CD14-positive monocyte (primary cell): ENCODE measurements at regions not wholly inside any gene's neighbourhood (a gene's known extent, or its start where the extent isn't known, plus 50 kb on each side); places are given as distances from the start of the nearest gene placed in this dataset.

Experiments
- DNase-seq, 3 donors: peaks; one replicate each; pipeline ENCODE4 v3.0.0-alpha.2; 2011 to 2022
- H2AFZ ChIP-seq: 2 replicates; pipeline ENCODE4 v1.6.0; 2012; ENCODE audit warnings: mild to moderate bottlenecking, low read depth, low read length, inconsistent platforms; ENCODE audit not compliant: insufficient read depth, poor library complexity, severe bottlenecking
- H3K27ac ChIP-seq, 2 donors: 1 replicate in 1 of 2; 2 replicates in 1 of 2; pipeline ENCODE4 v1.5.1; 2012 to 2013; ENCODE audit warnings: low read length in 2 of 2, control low read depth in 1 of 2, inconsistent platforms in 1 of 2, low read depth in 1 of 2, mild to moderate bottlenecking in 1 of 2
- H3K27me3 ChIP-seq, 2 donors: one replicate each; pipeline versions ENCODE4 v1.6.0 to v1.6.1; 2011 to 2013; ENCODE audit warnings: low read length in 2 of 2; ENCODE audit not compliant: control insufficient read depth in 2 of 2, insufficient read depth in 2 of 2
- H3K36me3 ChIP-seq, 2 donors: replicated peaks in 1 of 2; 1 replicate in 1 of 2; 2 replicates in 1 of 2; pipeline versions ENCODE4 v1.5.1 to v1.6.1; 2012 to 2013; ENCODE audit warnings: low read length in 2 of 2, control low read depth in 1 of 2, inconsistent platforms in 1 of 2, mild to moderate bottlenecking in 1 of 2; ENCODE audit not compliant: insufficient read depth in 2 of 2, control insufficient read depth in 1 of 2
- H3K4me1 ChIP-seq, 2 donors: 1 replicate in 1 of 2; 2 replicates in 1 of 2; pipeline versions ENCODE4 v1.5.1 to v1.6.1; 2012 to 2013; ENCODE audit warnings: low read length in 2 of 2, control low read depth in 1 of 2, inconsistent platforms in 1 of 2, mild to moderate bottlenecking in 1 of 2, moderate library complexity in 1 of 2; ENCODE audit not compliant: insufficient read depth in 2 of 2, control insufficient read depth in 1 of 2
- H3K4me2 ChIP-seq: replicated peaks from 2 replicates; pipeline ENCODE3; 2012; ENCODE audit warnings: low read length, moderate library complexity, mild to moderate bottlenecking; ENCODE audit not compliant: poor library complexity, severe bottlenecking; ENCODE audit errors: extremely low read depth
- H3K4me3 ChIP-seq, 3 experiments: fragments of 200-600 bp in 1 of 3; sonication (generic) in 1 of 3; replicated peaks in 1 of 3; 1 replicate in 2 of 3; 2 replicates in 1 of 3; pipeline ENCODE4 v1.5.1; 2011 to 2013; ENCODE audit warnings: low read length in 3 of 3, mild to moderate bottlenecking in 3 of 3, control low read depth in 2 of 3, low read depth in 2 of 3, inconsistent platforms in 1 of 3, moderate library complexity in 1 of 3
- H3K79me2 ChIP-seq: 2 replicates; pipeline ENCODE4 v1.6.0; 2012; ENCODE audit warnings: mild to moderate bottlenecking, control low read depth, inconsistent platforms, low read length, moderate library complexity; ENCODE audit not compliant: insufficient read depth
- H3K9ac ChIP-seq: 2 replicates; pipeline ENCODE4 v1.6.0; 2017; ENCODE audit warnings: low read length, mild to moderate bottlenecking; ENCODE audit not compliant: insufficient read depth, poor library complexity, severe bottlenecking
- H3K9me3 ChIP-seq, 2 donors: replicated peaks in 1 of 2; 1 replicate in 1 of 2; 2 replicates in 1 of 2; pipeline versions ENCODE4 v1.5.1 to v1.6.1; 2012 to 2013; ENCODE audit warnings: low read length in 2 of 2, control low read depth in 1 of 2; ENCODE audit not compliant: control insufficient read depth in 1 of 2, insufficient read depth in 1 of 2
- H4K20me1 ChIP-seq: 2 replicates; pipeline ENCODE4 v1.6.0; 2012; ENCODE audit warnings: mild to moderate bottlenecking, low read length, control low read depth, moderate library complexity; ENCODE audit not compliant: insufficient read depth
- H3K27ac Mint-ChIP-seq, 7 donors: one replicate each; pipeline ENCODE4 v1.8.0; 2020; ENCODE audit warnings: mild to moderate bottlenecking in 7 of 7, mixed read lengths in 7 of 7, moderate library complexity in 6 of 7, inconsistent platforms in 2 of 7
- H3K27me3 Mint-ChIP-seq, 3 donors: one replicate each; pipeline ENCODE4 v1.8.0; 2021 to 2022; ENCODE audit warnings: low read depth in 3 of 3, mild to moderate bottlenecking in 3 of 3, mixed read lengths in 3 of 3, moderate library complexity in 3 of 3, inconsistent platforms in 1 of 3
- H3K36me3 Mint-ChIP-seq, 2 donors: one replicate each; pipeline ENCODE4 v1.8.0; 2020; ENCODE audit warnings: mixed read lengths in 2 of 2, inconsistent platforms in 1 of 2, mild to moderate bottlenecking in 1 of 2
- H3K4me1 Mint-ChIP-seq: one replicate; pipeline ENCODE4 v1.8.0; 2020; ENCODE audit warnings: mild to moderate bottlenecking, mixed read lengths
- H3K4me3 Mint-ChIP-seq, 2 donors: one replicate each; pipeline ENCODE4 v1.8.0; 2020; ENCODE audit warnings: mild to moderate bottlenecking in 2 of 2, mixed read lengths in 2 of 2, moderate library complexity in 1 of 2
- H3K9me3 Mint-ChIP-seq, 7 donors: one replicate each; pipeline ENCODE4 v1.8.0; 2020 to 2022; ENCODE audit warnings: mixed read lengths in 7 of 7, mild to moderate bottlenecking in 6 of 7, moderate library complexity in 6 of 7, inconsistent platforms in 2 of 7
- CTCF ChIP-seq: fragments of 200-600 bp; IDR thresholded peaks from one replicate; pipeline ENCODE4 v1.8.0; 2022; ENCODE audit warnings: antibody characterized with exemption, mild to moderate bottlenecking
- WGBS: methylation state at CpG from one replicate; pipeline ENCODE4 v1.1.5; 2013; ENCODE audit warnings: missing lambda C conversion rate; ENCODE audit not compliant: insufficient coverage; 5-methylcytosine and 5-hydroxymethylcytosine counted together
- intact Hi-C, 2 donors: fragments of 100-400 bp; cut with micrococcal nuclease; formaldehyde crosslinking; loops; one replicate each; pipeline versions ENCODE4 v1.15.0 to v1.15.1; 2023

DNA sequence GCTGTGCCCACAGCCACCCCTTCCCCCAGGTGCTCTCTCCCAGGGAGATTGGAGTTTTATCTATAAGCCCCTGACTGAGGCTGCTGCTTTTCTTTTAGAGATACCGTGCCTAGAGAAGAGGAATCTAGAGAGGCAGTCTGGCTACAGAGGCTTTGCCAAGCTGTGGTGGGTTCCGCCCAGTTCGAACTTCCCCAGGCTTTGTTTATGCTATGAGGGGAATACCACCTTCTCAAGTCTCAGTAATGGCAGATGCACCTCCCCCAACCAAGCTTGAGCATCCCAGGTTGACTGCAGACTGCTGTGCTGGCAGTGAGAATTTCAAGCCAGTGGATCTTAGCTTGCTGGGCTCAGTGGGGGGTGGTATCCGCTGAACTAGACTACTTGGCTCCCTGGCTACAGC, 157.4 kb downstream of the CAAP1 start:
- no peak overlapping the region for H3K4me3 ChIP-seq
- TF ChIP-seq CTCF, result no peak
- no peaks in the 10 kb centered on the region for H3K79me2 ChIP-seq
- DNase-seq, result no peak
- no CpG with 5 or more reads among the region's 4 CpGs for WGBS
- no peak overlapping the region for H3K27ac ChIP-seq
- no peaks in the 10 kb centered on the region for H3K36me3 ChIP-seq
- Mint-ChIP-seq H3K4me1 (no peaks in the 10 kb centered on the region), H3K9me3 (peaks cover 6 to 28% (median 12%) of the 10 kb centered on the region in 7 donors), H3K27ac (no peak overlapping the region), H3K4me3 (no peak overlapping the region), H3K36me3 (no peaks in the 10 kb centered on the region), H3K27me3 (peaks cover 0 to 4% (median 2%) of the 10 kb centered on the region in 3 donors)
- no peaks in the 10 kb centered on the region for H3K4me1 ChIP-seq
- no peaks in the 10 kb centered on the region for H3K27me3 ChIP-seq
- no peak overlapping the region for H2AFZ ChIP-seq
- H3K9ac ChIP-seq, result no peak overlapping the region
- no peaks in the 10 kb centered on the region for H4K20me1 ChIP-seq
- peaks cover 9 to 11% of the 10 kb centered on the region in 2 donors for H3K9me3 ChIP-seq
- intact Hi-C loops, result no loop called here
- no peak overlapping the region for H3K4me2 ChIP-seq

- DNase-seq, result no peak
- Mint-ChIP-seq H3K9me3 (peaks cover 0 to 15% (median 5%) of the 10 kb centered on the region in 7 donors), H3K4me3 (no peak overlapping the region), H3K27me3 (peaks cover 0 to 6% (median 1%) of the 10 kb centered on the region in 3 donors), H3K27ac (no peak overlapping the region), H3K36me3 (no peaks in the 10 kb centered on the region), H3K4me1 (no peaks in the 10 kb centered on the region)
- intact Hi-C loops, result no loop called here
- TF ChIP-seq CTCF, result no peak
- Histone ChIP-seq H3K4me1 (no peaks in the 10 kb centered on the region), H3K27ac (no peak overlapping the region), H3K27me3 (no peaks in the 10 kb centered on the region), H3K9me3 (no peaks in the 10 kb centered on the region), H4K20me1 (no peaks in the 10 kb centered on the region), H3K4me2 (no peak overlapping the region), H3K79me2 (no peaks in the 10 kb centered on the region), H3K36me3 (no peaks in the 10 kb centered on the region), H3K4me3 (no peak overlapping the region), H2AFZ (no peak overlapping the region), H3K9ac (no peak overlapping the region)
- no CpG with 5 or more reads among the region's 3 CpGs for WGBS
Measured at GRCh38 chr9:26729187-26729586, 163.4 kb downstream of the CAAP1 start.
